Suprapubic skin (tissue), 4 donors: ENCODE measurements at regions not wholly inside any gene's neighbourhood (a gene's known extent, or its start where the extent isn't known, plus 50 kb on each side); places are given as distances from the start of the nearest gene placed in this dataset.

Source experiments
- DNase-seq, 2 donors: peaks; one replicate each; pipeline ENCODE4 v3.0.0-alpha.2; 2019; ENCODE audit warnings: low spot score in 2 of 2
- H3K27ac ChIP-seq: fragments of 200-600 bp; sonication (generic); one replicate; pipeline ENCODE4 v1.5.1; 2019
- H3K27me3 ChIP-seq: fragments of 200-600 bp; sonication (generic); one replicate; pipeline ENCODE4 v1.5.1; 2019
- H3K36me3 ChIP-seq: fragments of 200-600 bp; sonication (generic); one replicate; pipeline ENCODE4 v1.5.1; 2019
- H3K4me1 ChIP-seq: fragments of 200-600 bp; sonication (generic); one replicate; pipeline ENCODE4 v1.5.1; 2019
- H3K4me3 ChIP-seq: fragments of 200-600 bp; sonication (generic); one replicate; pipeline ENCODE4 v1.5.1; 2019; ENCODE audit warnings: mild to moderate bottlenecking
- H3K9me3 ChIP-seq: fragments of 200-600 bp; sonication (generic); one replicate; pipeline ENCODE4 v1.5.1; 2019
- CTCF ChIP-seq, 2 donors: fragments of 200-600 bp in 1 of 2; fragments of 450-650 bp in 1 of 2; sonication (generic) in 1 of 2; IDR thresholded peaks; one replicate each; pipeline ENCODE4 v1.5.1; 2016 to 2019; ENCODE audit warnings: antibody characterized with exemption in 2 of 2, mild to moderate bottlenecking in 1 of 2, moderate library complexity in 1 of 2
- EP300 ChIP-seq: sonication (generic); formaldehyde crosslinking; IDR thresholded peaks from one replicate; pipeline ENCODE4 v1.6.1; 2017; ENCODE audit warnings: antibody characterized with exemption
- POLR2A ChIP-seq, 2 donors: fragments of 450-650 bp; IDR thresholded peaks; one replicate each; pipeline ENCODE4 v1.6.1; 2017; ENCODE audit warnings: antibody characterized with exemption in 2 of 2, mild to moderate bottlenecking in 2 of 2, moderate library complexity in 2 of 2
- POLR2AphosphoS5 ChIP-seq, 3 donors: sonication (generic); formaldehyde crosslinking; IDR thresholded peaks; one replicate each; pipeline ENCODE4 v1.6.1; 2017; ENCODE audit warnings: antibody characterized with exemption in 3 of 3
- whole genome bisulfite sequencing: methylation state at CpG from one replicate; pipeline ENCODE4 v1.1.5; 2018; 5-methylcytosine and 5-hydroxymethylcytosine counted together

- no peaks in the 10 kb centered on the region for H3K27me3 ChIP-seq
These were observed 316.2 kb downstream of the ETAA1 start for GRCh38 chr2:67713376-67713775.

GRCh38 chr2:67716895-67717396 lies 319.8 kb downstream of the ETAA1 start:
- no peak overlapping the region for H3K4me3 ChIP-seq
- H3K36me3 ChIP-seq: no peaks in the 10 kb centered on the region
- H3K4me1 ChIP-seq: no peaks in the 10 kb centered on the region
- H3K27ac ChIP-seq: no peak overlapping the region
- TF ChIP-seq CTCF (IDR thresholded peaks at IDR 0.05) (no peak), POLR2AphosphoS5 (IDR thresholded peaks at IDR 0.05) (no peak), EP300 (no peak), POLR2A (IDR thresholded peaks at IDR 0.05) (no peak)
- H3K9me3 ChIP-seq: no peaks in the 10 kb centered on the region
- 91% methylated on average over 1 of the region's 1 CpG for WGBS
- H3K27me3 ChIP-seq: no peaks in the 10 kb centered on the region
- DNase-seq: no peak

More at GRCh38 chr2:67713376-67713775, 316.2 kb downstream of the ETAA1 start:
- H3K36me3 ChIP-seq: no peaks in the 10 kb centered on the region
- TF ChIP-seq CTCF (IDR thresholded peaks at IDR 0.05) (no peak), EP300 (no peak), POLR2A (IDR thresholded peaks at IDR 0.05) (no peak), POLR2AphosphoS5 (IDR thresholded peaks at IDR 0.05) (no peak)
- H3K4me1 ChIP-seq: no peaks in the 10 kb centered on the region
- H3K27ac ChIP-seq: no peak overlapping the region
- no peak overlapping the region for H3K4me3 ChIP-seq
- no peak for DNase-seq
- 79% methylated on average over 3 of the region's 3 CpGs for WGBS
- no peaks in the 10 kb centered on the region for H3K9me3 ChIP-seq

- no peaks in the 10 kb centered on the region for H3K36me3 ChIP-seq
- no peak overlapping the region for H3K4me3 ChIP-seq
- no peaks in the 10 kb centered on the region for H3K4me1 ChIP-seq
- no peaks in the 10 kb centered on the region for H3K27me3 ChIP-seq
- no peak for TF ChIP-seq POLR2AphosphoS5 (IDR thresholded peaks at IDR 0.05)
- no peak for TF ChIP-seq CTCF (IDR thresholded peaks at IDR 0.05)
- TF ChIP-seq EP300: no peak
- TF ChIP-seq POLR2A (IDR thresholded peaks at IDR 0.05): no peak
- no peak overlapping the region for H3K27ac ChIP-seq
- no peak for DNase-seq
- no peaks in the 10 kb centered on the region for H3K9me3 ChIP-seq
These were observed 320.6 kb downstream of the ETAA1 start for GRCh38 chr2:67717692-67718091.

- Histone ChIP-seq H3K27ac (no peak overlapping the region), H3K4me1 (no peaks in the 10 kb centered on the region), H3K9me3 (no peaks in the 10 kb centered on the region), H3K36me3 (no peaks in the 10 kb centered on the region), H3K4me3 (no peak overlapping the region), H3K27me3 (no peaks in the 10 kb centered on the region)
- TF ChIP-seq POLR2A (IDR thresholded peaks at IDR 0.05) (no peak), POLR2AphosphoS5 (IDR thresholded peaks at IDR 0.05) (no peak), EP300 (no peak), CTCF (IDR thresholded peaks at IDR 0.05) (no peak)
- 81% methylated on average over 2 of the region's 2 CpGs for WGBS
- DNase-seq: no peak
These were observed 322.2 kb downstream of the ETAA1 start for GRCh38 chr2:67719351-67719750.

GRCh38 chr2:67721516-67721915 lies 324.4 kb downstream of the ETAA1 start:
- Histone ChIP-seq H3K4me3 (no peak overlapping the region), H3K36me3 (no peaks in the 10 kb centered on the region), H3K4me1 (no peaks in the 10 kb centered on the region), H3K9me3 (no peaks in the 10 kb centered on the region), H3K27ac (no peak overlapping the region), H3K27me3 (no peaks in the 10 kb centered on the region)
- 47% methylated on average over 1 of the region's 1 CpG for WGBS
- DNase-seq: no peak
- TF ChIP-seq POLR2A (IDR thresholded peaks at IDR 0.05) (no peak), POLR2AphosphoS5 (IDR thresholded peaks at IDR 0.05) (no peak)

- Histone ChIP-seq H3K4me1 (no peaks in the 10 kb centered on the region), H3K36me3 (no peaks in the 10 kb centered on the region), H3K9me3 (no peaks in the 10 kb centered on the region), H3K27me3 (no peaks in the 10 kb centered on the region), H3K4me3 (no peak overlapping the region), H3K27ac (no peak overlapping the region)
- no peak for DNase-seq
- no peak for TF ChIP-seq CTCF (IDR thresholded peaks at IDR 0.05)
- no peak for TF ChIP-seq POLR2AphosphoS5 (IDR thresholded peaks at IDR 0.05)
- no peak for TF ChIP-seq EP300
- TF ChIP-seq POLR2A (IDR thresholded peaks at IDR 0.05): no peak
- WGBS: 100% methylated on average over 2 of the region's 2 CpGs
These were observed 327.1 kb downstream of the ETAA1 start for GRCh38 chr2:67724261-67724660.
